ENCODE measurements at regions not wholly inside any gene's neighbourhood (a gene's known extent, or its start where the extent isn't known, plus 50 kb on each side); places are given as distances from the start of the nearest gene placed in this dataset.

DNA sequence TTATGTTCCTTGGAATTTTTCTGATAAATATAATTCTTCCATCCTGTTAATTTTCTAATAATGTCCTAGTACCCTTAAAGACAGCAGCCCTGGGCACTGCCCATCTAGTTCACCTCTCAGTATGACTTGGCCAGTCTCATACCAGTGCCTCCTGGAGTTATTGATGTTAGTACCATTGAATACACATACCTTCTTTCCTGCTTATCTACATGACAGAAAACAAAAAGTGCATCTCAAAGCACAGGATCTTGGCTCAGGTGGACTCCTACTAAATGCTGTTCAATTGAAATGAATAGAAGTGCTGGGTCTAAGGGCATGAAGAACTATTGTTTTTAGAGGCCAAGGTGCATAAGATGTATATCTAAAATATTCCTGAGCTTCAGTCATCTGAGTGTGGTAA lies 669.7 kb downstream of the NR2F1-AS1 start:
- TF ChIP-seq, protein P1, sequence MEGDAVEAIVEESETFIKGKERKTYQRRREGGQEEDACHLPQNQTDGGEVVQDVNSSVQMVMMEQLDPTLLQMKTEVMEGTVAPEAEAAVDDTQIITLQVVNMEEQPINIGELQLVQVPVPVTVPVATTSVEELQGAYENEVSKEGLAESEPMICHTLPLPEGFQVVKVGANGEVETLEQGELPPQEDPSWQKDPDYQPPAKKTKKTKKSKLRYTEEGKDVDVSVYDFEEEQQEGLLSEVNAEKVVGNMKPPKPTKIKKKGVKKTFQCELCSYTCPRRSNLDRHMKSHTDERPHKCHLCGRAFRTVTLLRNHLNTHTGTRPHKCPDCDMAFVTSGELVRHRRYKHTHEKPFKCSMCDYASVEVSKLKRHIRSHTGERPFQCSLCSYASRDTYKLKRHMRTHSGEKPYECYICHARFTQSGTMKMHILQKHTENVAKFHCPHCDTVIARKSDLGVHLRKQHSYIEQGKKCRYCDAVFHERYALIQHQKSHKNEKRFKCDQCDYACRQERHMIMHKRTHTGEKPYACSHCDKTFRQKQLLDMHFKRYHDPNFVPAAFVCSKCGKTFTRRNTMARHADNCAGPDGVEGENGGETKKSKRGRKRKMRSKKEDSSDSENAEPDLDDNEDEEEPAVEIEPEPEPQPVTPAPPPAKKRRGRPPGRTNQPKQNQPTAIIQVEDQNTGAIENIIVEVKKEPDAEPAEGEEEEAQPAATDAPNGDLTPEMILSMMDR (IDR thresholded peaks at IDR 0.05): no peak
- TF ChIP-seq POLR2A (IDR thresholded peaks at IDR 0.05): no peak
